ENCODE measurements at regions not wholly inside any gene's neighbourhood (a gene's known extent, or its start where the extent isn't known, plus 50 kb on each side); places are given as distances from the start of the nearest gene placed in this dataset.

DNA sequence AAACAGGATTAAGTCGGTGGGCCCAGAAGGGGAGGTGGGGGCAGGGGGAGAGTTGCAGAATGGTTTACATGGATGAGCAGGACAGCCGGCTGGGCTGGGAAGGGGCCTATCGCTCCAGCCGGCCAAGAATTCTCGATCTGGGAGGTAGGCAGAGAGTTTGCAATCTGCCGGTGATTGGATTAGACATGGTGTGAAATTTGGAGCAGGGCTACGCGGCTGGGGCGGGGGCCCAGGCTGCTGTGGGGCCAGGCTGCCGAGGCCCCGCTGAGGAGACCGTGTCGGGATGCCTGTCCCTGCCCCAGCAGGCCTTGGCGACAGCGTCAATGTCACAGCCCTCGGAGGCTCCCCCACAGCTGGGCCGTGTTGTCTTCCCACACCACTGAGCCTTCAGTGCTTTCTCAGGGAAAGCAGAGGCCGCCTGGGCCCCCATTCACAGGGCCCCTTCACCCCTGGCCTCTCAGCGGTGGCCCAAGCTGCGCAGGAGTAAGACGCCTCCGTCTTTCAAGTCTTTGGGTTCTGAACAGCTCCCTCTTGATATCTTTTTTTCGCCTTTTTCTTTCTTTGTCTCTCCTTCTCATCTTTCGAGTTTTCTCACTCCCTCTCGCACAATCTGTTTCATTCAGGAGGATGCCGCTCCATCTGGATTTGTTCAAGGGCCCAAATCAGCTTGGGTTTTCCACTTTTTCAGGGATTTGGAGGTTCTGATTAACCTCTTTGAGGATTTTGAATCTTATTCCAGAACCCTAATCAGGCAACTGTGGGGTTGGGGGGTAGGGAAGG is 117.5 kb upstream of the PARP11 start:
- TF ChIP-seq, protein P1, sequence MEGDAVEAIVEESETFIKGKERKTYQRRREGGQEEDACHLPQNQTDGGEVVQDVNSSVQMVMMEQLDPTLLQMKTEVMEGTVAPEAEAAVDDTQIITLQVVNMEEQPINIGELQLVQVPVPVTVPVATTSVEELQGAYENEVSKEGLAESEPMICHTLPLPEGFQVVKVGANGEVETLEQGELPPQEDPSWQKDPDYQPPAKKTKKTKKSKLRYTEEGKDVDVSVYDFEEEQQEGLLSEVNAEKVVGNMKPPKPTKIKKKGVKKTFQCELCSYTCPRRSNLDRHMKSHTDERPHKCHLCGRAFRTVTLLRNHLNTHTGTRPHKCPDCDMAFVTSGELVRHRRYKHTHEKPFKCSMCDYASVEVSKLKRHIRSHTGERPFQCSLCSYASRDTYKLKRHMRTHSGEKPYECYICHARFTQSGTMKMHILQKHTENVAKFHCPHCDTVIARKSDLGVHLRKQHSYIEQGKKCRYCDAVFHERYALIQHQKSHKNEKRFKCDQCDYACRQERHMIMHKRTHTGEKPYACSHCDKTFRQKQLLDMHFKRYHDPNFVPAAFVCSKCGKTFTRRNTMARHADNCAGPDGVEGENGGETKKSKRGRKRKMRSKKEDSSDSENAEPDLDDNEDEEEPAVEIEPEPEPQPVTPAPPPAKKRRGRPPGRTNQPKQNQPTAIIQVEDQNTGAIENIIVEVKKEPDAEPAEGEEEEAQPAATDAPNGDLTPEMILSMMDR (IDR thresholded peaks at IDR 0.05), result no peak
- no peak for TF ChIP-seq POLR2AphosphoS5 (IDR thresholded peaks at IDR 0.05; ENCODE audit: low read depth, low read length)
- TF ChIP-seq SIN3A (IDR thresholded peaks at IDR 0.05; ENCODE audit: borderline replicate concordance, insufficient read depth, low read depth, low read length), result no peak
- no peak for TF ChIP-seq TCF7L2 (IDR thresholded peaks at IDR 0.05; ENCODE audit: low read depth, low read length)
- TF ChIP-seq, protein P2, sequence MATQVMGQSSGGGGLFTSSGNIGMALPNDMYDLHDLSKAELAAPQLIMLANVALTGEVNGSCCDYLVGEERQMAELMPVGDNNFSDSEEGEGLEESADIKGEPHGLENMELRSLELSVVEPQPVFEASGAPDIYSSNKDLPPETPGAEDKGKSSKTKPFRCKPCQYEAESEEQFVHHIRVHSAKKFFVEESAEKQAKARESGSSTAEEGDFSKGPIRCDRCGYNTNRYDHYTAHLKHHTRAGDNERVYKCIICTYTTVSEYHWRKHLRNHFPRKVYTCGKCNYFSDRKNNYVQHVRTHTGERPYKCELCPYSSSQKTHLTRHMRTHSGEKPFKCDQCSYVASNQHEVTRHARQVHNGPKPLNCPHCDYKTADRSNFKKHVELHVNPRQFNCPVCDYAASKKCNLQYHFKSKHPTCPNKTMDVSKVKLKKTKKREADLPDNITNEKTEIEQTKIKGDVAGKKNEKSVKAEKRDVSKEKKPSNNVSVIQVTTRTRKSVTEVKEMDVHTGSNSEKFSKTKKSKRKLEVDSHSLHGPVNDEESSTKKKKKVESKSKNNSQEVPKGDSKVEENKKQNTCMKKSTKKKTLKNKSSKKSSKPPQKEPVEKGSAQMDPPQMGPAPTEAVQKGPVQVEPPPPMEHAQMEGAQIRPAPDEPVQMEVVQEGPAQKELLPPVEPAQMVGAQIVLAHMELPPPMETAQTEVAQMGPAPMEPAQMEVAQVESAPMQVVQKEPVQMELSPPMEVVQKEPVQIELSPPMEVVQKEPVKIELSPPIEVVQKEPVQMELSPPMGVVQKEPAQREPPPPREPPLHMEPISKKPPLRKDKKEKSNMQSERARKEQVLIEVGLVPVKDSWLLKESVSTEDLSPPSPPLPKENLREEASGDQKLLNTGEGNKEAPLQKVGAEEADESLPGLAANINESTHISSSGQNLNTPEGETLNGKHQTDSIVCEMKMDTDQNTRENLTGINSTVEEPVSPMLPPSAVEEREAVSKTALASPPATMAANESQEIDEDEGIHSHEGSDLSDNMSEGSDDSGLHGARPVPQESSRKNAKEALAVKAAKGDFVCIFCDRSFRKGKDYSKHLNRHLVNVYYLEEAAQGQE (IDR thresholded peaks at IDR 0.05; ENCODE audit: insufficient read depth in 1 of 2, low read depth in 2 of 2, low read length in 1 of 2), result no peak
